CMK (cell line): ENCODE measurements at regions not wholly inside any gene's neighbourhood (a gene's known extent, or its start where the extent isn't known, plus 50 kb on each side); places are given as distances from the start of the nearest gene placed in this dataset.

ENCODE experiments used
- DNase-seq: peaks from one replicate; pipeline ENCODE4 v3.0.0-alpha.2; 2010; ENCODE audit warnings: low read depth

DNA sequence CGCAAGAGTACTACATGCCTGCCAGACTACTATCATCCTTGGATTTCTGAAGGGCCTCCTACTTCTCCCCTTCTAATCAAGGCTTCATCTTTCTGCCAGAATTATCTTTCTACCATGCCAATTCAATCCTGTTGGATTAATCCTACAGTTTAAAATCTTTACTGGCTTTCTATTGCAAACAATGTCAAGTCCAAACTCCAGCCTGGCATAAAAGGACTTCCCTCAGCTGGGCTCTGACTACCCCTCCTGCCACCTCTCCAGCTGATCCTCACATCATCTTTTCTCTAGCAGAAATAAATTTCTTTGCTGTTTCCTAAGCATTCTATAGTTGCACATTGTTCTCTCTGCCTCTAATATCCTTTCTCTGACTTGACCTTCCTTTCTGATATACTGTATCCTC is 119.7 kb upstream of the RAD23B start:
- DNase-seq: no peak

DNA sequence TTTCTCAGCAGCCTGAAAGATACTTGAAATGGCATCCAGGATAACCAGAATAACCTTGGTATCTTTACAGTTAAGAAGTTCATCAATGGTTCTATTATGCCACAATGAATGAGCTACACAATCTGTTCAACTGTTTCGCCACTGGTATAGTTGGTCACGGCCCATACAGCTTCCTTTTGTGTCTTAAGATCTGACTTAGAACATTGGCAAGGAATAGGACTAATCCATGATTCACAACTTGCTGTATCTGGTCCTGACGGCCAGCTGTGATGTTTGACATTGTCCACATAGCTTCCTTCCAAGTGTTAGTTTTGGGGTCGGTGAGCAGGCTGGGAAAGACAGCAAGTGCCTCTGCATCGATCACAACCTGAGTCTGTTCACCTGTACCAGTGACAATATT is 113.3 kb upstream of the RAD23B start:
- no peak for DNase-seq

DNA sequence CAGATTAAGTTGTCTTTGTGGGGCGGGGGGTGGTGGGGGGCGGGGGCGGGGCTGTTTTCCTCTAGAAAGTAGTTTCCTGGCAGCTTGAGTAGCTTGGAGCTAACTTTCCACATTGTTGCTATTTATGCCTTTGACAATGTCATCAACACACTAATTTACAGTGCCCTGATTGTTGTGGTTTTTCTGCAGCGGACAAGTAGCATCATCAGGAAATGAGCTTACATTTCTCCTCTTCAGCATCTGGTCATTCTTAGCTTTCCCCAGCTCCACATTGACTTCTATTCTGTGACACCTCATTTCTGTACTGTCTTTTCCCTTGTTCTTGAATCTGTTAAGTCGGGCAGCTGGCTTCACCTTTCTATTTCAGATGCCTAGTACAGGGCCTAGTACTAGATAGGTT is 112.3 kb upstream of the RAD23B start:
- no peak for DNase-seq

DNA sequence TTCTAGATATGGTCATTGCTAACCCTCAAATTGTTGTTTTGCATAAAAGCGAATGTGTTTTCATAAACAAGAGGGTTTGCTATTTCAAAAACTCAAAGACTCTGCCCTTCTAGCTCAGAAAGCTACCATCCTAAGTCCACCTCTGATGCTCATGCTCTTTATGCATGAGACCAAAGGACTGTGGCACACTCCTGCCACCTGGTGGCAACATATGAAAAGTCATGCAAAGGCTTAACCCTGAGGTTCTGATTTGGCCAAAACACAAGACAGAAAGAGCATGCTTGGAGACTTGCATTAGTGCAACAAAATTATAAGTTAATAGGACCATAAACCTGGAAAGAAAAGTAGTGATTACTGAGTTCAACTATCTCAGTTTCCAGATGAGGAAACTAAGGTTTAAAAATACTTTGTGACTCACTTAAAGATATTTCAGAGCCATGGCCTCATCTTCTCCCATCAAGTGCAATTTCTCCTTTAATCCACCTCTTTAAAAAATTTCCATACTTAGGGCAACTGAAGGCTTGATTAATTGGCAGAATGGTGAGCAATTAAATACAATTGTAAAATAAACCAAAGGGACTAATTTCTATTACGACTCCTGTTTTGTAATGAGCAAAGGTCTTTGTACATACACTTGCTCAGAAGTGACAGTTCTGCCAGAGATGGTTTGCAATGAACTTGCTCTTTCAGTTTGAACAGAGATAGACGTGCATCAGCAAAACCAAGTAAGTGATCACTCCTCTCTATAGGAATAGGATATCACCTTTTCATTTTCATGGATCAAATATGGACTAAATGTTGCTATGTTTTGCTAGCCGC is 110.7 kb upstream of the RAD23B start:
- DNase-seq: peak; percentile 56

DNA sequence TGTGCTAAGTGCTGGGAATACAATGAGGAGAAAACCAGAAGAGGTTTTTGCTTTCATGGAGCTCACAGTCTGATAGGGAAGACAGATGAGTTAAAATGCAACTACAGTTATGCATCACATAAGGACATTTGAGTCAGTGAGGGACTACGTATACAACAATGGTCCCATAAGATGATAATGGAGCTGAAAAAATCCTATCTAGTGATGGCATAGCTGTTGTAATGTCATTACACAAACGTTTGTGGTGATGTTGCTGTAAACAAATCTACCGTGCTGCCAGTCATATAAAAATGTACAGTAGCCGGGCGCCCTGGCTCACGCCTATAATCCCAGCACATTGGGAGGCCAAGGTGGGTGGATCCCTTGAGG is 110.1 kb upstream of the RAD23B start:
- no peak for DNase-seq

DNA sequence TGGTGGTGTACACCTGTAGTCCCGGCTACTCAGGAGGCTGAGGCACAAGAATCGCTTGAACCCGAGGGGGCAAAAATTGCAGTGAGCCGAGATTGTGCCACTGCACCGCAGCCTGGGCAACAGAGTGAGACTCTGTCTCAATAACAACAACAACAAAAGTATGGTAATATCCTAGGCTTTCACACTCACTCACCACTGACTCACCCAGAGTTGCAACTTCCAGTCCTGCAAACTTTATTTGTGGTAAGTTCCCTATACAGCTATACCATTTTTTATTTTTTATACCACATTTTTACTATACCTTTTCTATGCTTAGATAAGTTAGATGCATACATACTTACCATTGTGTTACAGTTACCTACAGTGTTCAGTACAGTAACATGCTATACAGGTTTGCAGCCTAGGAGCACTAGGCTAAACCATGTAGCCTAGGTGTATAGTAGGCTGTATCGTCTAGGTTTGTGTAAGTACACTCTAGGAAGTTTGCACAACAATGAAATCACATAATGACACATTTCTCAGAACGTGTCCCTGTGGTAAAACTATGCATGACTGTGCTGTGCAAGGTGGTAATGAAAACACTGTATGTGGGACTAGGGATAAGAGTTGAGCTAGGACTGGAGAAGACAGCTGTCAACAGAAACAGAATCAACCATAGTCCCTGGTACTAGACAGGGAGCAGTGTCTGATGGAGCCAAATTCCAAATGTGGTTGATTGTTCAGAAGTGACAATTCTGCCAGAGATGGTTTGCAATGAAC is 109.5 kb upstream of the RAD23B start:
- DNase-seq: no peak

DNA sequence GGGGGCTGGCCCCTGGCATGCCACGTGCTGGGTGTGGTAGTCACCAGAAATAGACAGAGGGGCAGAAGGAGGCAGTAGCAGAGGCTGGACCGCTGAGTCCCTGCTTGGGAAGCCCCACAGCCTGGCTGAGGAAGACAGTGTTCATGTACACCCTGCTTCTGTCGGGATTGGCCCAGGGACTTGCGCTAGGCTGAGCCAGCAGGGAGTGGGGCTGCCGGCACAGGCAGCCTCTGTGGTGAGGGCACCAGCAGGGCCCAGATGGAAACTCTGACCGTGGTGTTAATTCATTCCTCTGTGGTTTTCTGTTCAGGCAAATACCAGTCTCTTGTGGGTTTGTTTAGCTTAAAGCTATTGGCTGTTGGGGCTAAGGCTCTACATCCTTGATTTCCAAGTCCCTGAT is 108.6 kb upstream of the RAD23B start:
- DNase-seq: no peak

DNA sequence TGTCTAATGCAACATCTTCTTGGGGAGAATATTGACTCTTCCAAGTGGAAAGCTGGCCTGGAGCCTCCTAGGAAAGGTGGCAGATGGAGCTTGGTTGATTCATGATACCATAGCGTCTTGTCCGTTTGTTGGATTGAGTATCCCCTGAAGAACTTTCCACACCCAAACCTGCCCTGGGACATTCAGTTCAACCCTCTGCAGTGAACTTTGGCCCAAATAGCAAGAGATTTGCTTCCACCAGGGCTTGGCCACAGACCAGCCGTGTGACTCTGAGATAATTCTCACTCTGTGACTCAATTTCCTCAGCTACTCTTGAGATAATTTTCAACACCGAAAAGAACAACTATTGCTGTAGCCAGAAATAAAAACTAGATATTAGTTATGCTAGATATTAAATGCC is 108.0 kb upstream of the RAD23B start:
- DNase-seq: no peak

DNA sequence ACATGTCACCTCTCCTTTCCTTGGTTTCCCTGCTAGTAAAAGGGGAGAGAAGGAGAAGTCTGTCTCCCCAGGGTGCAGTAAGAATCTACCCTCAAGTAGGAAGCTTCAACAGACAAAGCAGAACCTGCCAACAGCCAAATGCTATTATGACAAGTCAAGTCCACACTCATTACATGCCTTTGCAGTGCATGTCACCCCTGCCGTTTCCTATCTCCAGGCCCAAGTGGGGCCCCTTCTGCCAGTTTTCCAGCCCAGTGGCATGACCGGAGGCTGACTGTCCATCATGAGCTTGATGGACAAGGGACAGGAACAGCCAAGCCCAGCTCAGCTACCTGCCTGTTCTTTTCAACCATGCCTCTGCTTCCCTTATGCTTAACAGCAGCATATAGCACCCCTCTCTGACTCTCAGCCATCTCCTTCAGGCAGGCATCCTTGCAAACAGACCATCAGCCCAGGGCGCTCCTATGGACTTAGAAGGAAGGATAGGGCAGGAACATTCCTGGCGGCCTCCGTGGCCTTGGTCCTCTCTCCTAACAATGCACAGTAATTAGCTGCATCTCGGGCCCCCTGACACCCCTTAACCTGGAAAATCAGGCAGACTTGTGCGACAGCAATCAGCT is 107.2 kb upstream of the RAD23B start:
- DNase-seq: no peak

DNA sequence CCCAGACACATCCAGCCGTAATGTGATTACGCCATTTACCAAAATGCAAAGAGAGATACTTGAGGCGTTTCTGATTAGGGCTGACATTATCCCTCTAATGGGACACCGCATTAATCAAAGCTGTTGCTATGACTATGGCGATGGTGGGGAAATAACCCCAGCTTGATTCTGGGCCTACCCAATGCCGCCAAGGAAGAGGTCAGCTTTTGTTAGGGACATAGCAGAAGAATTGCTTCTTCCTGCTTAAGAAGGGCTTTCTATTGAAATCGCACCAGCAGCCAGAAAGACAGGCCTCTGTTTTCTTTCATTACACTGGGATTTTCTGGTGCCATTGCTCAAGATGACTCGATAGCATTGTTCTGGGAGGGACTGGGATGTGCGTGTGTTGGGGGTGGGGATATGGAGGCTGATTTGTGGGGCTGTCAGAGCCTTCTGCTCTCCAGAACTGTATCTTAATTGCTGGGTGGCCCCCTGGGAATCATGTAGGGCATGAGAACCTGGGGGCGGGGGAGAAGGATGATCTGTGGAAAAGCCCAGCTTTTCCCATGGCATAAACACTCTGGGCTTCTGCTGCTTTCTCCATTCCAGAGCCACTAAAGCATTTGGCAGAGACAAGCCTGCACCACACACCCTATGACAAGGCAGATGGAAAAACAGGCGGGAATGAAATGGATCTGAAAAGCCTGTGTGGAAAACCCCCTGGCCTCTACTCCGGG is 106.5 kb upstream of the RAD23B start:
- no peak for DNase-seq

DNA sequence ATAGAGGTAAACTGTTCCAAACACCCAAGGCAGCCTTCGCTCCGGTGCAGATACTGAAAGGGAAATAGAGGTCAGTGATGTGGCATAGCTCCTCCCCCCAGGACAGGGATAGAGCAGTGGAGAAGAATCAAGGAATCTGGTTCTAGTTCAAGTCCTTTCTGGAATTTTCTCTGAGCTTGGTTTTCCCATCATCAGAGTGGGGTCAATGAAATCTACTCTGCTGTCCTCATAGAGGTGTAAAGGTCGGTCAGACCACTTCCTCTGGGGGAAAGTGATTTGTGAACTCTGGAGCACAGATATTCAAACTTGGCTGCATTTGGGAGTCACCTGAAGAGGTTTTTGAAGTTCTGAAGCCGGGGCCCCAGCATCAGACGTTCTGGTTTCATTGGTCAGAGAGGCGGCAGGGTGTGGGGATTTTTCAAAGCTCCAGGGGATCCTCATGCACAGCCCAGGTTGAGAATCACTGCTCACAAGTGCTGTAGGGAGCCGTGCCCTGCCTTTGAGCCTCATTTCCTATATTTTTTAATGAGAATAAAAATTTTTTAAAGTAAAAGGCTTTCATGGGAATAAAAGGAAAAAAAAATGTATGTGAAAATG is 105.7 kb upstream of the RAD23B start:
- DNase-seq: no peak

DNA sequence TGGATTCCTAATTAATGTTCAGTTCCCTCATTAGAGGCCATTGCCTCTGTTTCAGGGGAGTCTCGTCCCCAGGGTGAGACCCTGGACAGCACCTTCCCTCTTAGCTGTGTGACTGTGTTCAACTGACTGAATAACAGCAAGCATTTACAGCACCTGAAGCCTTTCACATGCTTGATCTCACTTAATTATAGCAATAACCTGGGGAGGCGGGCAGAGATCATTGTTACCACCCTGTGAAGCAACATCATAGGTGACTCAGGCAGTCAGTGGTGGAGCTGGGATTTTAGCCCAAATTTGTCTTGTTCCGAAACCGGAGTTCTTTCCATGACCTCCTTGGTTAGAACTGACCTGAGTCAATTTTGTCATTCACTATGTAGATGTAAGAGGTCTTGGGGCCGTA is 105.2 kb upstream of the RAD23B start:
- DNase-seq: no peak

DNA sequence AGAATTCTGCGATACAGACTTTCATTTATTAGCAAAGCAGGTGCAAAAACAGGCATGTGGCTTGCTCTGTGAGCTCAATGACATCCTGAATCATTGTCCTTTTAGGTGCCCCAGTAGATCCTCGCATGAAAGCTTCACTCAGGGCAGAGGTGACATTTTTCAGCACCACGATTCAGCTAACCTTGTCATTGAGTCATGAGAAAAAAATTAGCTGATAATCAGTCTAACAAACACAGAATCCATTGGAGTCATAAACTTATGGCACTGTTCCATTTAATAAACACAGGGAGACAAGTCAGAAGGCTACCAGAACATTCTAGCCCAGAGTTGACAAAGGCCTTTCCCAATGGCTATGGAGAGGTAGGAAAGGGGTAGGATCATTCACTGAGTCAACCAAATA is 104.8 kb upstream of the RAD23B start:
- DNase-seq: no peak

DNA sequence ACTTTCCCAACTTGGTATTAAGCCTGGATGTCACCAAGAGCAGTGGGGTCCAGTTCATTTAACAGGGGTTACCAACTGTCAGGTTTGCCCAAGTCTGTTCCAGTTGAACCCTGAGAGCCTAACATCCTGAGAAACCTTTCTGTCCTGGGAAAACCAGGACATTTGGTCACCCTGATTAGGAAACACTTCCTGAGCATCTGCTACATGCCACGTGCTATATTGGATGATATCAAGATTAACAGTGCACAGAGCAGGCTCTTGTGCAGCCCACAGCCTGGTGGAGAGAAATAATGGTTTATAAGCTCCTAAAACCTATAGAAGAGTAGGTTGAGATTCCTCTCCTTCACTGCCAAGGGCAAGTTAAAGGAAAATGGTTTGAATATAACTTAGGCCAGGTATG is 102.9 kb upstream of the RAD23B start:
- no peak for DNase-seq

DNA sequence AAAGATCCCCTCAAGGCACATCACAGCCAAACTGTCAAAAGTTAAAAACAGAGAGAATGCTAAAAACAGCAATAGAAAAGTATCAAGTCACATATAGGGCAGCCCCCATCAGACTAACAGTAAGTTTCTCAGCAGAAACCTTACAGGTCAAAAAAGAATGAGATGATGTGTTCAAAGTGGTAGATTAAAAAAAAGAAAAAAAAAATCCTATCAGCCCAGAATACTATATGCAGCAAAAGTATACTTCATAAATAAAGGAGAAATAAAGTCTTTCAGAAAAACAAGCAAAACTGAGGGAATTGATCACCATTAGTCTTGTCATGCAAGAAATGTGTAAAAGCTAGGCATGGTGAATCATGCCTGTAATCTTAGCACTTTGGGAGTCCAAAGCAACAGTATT is 99.9 kb upstream of the RAD23B start:
- DNase-seq: no peak

DNA sequence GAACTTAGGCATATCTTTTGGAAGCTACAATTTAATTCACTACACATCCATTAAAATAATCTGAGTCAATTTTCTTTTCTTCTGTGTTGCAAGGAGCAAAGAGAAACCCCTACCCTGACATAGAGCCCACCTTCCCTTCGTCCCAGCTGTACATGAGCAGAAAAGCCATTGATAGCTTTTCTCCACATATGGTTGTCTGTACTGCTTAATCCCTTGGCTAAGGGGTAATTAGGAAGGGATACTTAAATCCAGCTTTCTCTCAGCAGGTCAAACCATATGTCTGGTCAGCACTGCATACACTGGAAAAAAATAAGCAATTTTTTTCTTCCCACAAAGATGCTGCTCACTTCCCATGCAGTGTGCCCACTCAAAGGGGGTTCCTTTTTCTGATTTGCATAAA is 94.7 kb upstream of the RAD23B start:
- no peak for DNase-seq

DNA sequence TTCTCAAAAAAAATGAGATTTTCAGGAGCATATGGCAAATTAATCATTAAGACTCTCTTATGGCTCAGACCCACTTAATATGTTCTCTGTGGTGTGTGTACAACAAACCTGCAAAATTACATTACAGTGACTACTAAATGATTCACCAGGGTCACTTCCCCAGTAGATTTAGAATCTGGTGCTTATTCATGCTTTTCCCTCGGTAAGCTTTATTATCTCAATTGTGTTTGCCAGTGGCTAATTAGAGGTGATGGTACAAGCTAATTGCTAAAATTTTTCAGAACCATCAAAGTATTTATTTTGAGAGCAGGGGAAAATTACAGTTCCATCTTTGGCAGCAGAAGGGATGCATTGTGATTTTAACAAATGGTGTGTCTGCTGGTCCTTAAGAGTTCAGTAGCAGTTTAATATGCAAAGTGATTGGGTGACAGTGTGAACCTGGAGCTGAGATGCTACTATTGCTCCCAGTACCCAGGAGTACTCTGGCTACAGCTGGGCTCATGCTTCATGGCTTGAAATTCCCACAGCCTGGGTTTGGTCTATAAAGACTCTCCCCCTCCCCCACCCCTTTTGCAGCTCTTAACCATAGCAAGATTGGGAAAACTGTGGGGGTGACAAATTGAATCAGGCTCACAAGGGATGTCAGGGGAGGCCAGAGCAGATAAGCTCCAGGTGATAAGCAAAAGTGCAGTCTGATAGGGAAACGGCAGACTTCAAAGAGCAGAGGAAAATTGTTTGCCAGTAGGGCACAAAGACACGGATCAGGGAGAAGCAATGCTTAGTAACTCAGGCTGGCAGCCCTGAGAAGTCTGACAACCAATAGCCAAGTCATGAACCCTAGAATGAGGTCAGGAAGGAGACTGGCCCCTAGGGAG is 92.8 kb upstream of the RAD23B start:
- DNase-seq: no peak

DNA sequence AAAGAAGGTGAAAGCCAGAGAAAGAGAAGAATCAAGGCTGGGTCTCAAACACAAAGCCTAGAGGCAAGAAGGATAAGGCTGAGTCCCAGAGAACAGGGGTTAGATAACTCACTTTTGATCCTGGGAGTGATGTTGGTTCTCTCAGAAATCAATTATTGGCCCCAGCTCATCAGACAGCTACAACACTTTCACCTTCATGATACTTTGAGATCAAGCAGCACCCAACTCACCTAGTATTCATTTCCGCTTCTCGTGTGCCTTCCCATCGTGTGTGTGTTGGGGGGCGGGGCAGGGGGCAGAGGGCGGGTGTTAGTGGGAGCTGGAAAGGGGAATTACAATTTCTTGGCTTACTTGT is 92.2 kb upstream of the RAD23B start:
- DNase-seq: no peak

DNA sequence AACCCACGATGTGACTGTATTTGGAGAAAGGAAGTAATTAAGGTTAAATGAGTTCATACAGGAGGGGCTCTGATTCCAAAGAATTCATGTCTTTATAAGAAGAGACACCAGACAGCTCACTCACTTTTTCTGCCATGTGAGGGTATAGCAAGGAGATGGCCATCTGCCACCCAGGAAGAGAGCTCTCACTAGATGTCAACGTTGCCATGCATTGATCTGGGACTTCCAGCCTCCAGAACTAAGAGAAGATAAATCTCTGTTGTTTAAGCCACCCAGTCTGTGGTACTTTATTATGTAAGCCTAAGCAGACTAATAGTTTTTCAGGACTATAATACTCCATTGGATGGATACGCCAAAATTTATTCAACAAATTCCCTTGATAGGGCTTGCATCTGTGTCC is 89.8 kb upstream of the RAD23B start:
- no peak for DNase-seq

DNA sequence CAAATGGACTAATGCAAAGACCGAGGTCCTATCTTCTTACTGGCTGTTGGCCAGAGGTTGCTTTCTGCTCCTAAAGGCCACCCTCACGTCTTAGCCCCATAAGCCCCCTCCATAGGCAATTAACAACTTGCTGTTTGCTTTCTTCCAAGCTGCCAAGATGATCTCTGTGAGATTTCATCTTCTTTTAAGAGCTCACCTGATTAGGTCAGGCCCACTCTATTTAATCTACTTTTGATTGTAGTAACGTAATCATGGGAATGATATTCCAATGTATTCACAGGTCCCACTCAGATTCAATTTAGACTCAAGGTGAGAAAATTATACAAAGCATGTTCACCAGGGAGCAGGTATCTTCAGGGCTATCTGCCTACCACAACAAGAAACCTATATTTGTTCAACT is 84.4 kb upstream of the RAD23B start:
- no peak for DNase-seq

DNA sequence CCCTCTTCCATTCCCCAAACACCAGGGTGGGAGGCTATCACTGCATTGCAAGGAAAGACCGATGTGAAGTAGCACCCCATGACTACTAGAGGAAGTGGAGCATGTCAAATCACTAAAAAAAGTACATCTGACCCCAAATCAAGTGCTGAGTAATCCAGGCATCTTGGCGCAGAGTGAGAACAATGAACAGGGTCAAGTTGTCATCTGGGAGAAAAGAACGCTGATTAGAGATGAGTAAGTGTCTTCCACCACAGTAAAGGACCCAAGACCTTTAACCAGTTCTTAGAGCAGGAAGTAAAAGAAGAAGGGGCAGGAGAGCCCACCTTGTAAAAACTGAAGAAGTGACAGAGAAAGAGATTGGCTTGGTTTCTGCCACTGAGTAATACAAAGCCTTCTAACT is 75.0 kb upstream of the RAD23B start:
- DNase-seq: no peak
